Fibroblast of skin of abdomen (primary cell): ENCODE measurements at regions not wholly inside any gene's neighbourhood (a gene's known extent, or its start where the extent isn't known, plus 50 kb on each side); places are given as distances from the start of the nearest gene placed in this dataset.
A peak's percentile ranks its signal among the peaks of the same experiment; 100 is the strongest.

Experiments
- DNase-seq: peaks from one replicate; pipeline ENCODE4 v3.0.0-alpha.2; 2013

- peak; percentile 94 for DNase-seq
These were observed 63.6 kb downstream of the SPINK2 start for GRCh38 chr4:56757821-56758411.

GRCh38 chr4:56757261-56757746, 64.2 kb downstream of the SPINK2 start:
- DNase-seq = peak; percentile 70

GRCh38 chr4:56755901-56756300, 65.6 kb downstream of the SPINK2 start:
- DNase-seq = no peak

GRCh38 chr4:56752985-56753384, 68.5 kb downstream of the SPINK2 start:
- DNase-seq = no peak

- no peak for DNase-seq
These were observed 69.1 kb upstream of the HOPX start for GRCh38 chr4:56750231-56750630.

- no peak for DNase-seq
These were observed 67.2 kb upstream of the HOPX start for GRCh38 chr4:56748271-56748670.

- DNase-seq = no peak
These were observed 65.5 kb upstream of the HOPX start for GRCh38 chr4:56746639-56747038.

GRCh38 chr4:56745042-56745441, 63.9 kb upstream of the HOPX start:
- DNase-seq = no peak

GRCh38 chr4:56744030-56744429, 62.9 kb upstream of the HOPX start:
- no peak for DNase-seq

GRCh38 chr4:56743550-56743949, 62.5 kb upstream of the HOPX start:
- no peak for DNase-seq

- DNase-seq = peak; percentile 55
These were observed 61.2 kb upstream of the HOPX start for GRCh38 chr4:56742080-56742871.

- DNase-seq = no peak
These were observed 60.5 kb upstream of the HOPX start for GRCh38 chr4:56741595-56741994.

GRCh38 chr4:56739066-56739777, 58.1 kb upstream of the HOPX start:
- peak; percentile 41 for DNase-seq

GRCh38 chr4:56737666-56738065, 56.6 kb upstream of the HOPX start:
- no peak for DNase-seq

- DNase-seq = no peak
These were observed 52.3 kb upstream of the HOPX start for GRCh38 chr4:56733352-56733751.

GRCh38 chr4:56732301-56732700, 51.2 kb upstream of the HOPX start:
- DNase-seq = no peak

GRCh38 chr4:56731857-56732256, 50.8 kb upstream of the HOPX start:
- no peak for DNase-seq
